Ishikawa (cell line): ENCODE measurements at regions not wholly inside any gene's neighbourhood (a gene's known extent, or its start where the extent isn't known, plus 50 kb on each side); places are given as distances from the start of the nearest gene placed in this dataset.

Experiments used
- CEBPB ChIP-seq: IDR thresholded peaks from 2 replicates; pipeline ENCODE4 v1.6.1; 2012
- CREB1 ChIP-seq: IDR thresholded peaks from 2 replicates; pipeline ENCODE4 v1.6.1; 2012; ENCODE audit warnings: low read depth
- EGR1 ChIP-seq: IDR thresholded peaks from 2 replicates; pipeline ENCODE4 v1.6.1; 2012
- EP300 ChIP-seq: IDR thresholded peaks from 2 replicates; pipeline ENCODE4 v1.6.1; 2012; ENCODE audit warnings: borderline replicate concordance
- FOXM1 ChIP-seq: IDR thresholded peaks from 2 replicates; pipeline ENCODE4 v1.6.1; 2012; ENCODE audit warnings: low read depth, borderline replicate concordance
- NFIC ChIP-seq: IDR thresholded peaks from 2 replicates; pipeline ENCODE4 v1.6.1; 2012
- TAF1 ChIP-seq: IDR thresholded peaks from 2 replicates; pipeline ENCODE4 v1.6.1; 2012; ENCODE audit warnings: low read depth, mild to moderate bottlenecking
- TCF12 ChIP-seq: IDR thresholded peaks from 2 replicates; pipeline ENCODE4 v1.6.1; 2012; ENCODE audit warnings: low read depth
- TEAD4 ChIP-seq: IDR thresholded peaks from 2 replicates; pipeline ENCODE4 v1.6.1; 2012
- YY1 ChIP-seq: IDR thresholded peaks from 2 replicates; pipeline ENCODE4 v1.6.1; 2012; ENCODE audit warnings: low read depth
- ZBTB7A ChIP-seq: IDR thresholded peaks from 2 replicates; pipeline ENCODE4 v1.6.1; 2012; ENCODE audit warnings: low read depth
- TF ChIP-seq, protein P1 (sequence below): IDR thresholded peaks from 2 replicates; pipeline ENCODE4 v1.6.1; 2012; ENCODE audit warnings: low read depth, mild to moderate bottlenecking
- TF ChIP-seq, protein P2 (sequence below): IDR thresholded peaks from 2 replicates; pipeline ENCODE4 v1.6.1; 2012
- TF ChIP-seq, protein P3 (sequence below): IDR thresholded peaks from 2 replicates; pipeline ENCODE4 v1.6.1; 2012

DNA sequence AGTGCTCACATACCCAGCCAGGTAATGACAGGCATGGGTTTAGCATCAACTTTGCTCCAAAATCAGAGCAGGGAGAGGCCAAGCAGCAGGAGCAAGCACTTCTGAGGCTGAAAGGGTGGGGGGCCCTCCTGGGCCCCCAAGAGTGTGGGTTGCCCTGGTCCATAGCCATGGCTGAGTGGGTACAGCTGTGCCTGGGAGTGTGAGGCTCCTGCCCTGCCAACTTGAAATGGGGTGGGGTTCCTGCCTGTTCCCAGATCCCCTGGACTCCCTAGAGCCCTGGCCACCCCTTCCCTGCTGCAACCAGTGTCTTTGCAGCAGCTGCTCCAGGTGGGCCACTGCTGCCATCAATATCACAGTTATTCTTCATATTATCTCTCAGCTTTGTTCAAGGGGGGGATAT lies 1224.2 kb upstream of the GJE1 start:
- TF ChIP-seq CEBPB: no peak
- TF ChIP-seq TCF12: no peak
- no peak for TF ChIP-seq TAF1
- TF ChIP-seq TEAD4: no peak
- TF ChIP-seq, protein P1, sequence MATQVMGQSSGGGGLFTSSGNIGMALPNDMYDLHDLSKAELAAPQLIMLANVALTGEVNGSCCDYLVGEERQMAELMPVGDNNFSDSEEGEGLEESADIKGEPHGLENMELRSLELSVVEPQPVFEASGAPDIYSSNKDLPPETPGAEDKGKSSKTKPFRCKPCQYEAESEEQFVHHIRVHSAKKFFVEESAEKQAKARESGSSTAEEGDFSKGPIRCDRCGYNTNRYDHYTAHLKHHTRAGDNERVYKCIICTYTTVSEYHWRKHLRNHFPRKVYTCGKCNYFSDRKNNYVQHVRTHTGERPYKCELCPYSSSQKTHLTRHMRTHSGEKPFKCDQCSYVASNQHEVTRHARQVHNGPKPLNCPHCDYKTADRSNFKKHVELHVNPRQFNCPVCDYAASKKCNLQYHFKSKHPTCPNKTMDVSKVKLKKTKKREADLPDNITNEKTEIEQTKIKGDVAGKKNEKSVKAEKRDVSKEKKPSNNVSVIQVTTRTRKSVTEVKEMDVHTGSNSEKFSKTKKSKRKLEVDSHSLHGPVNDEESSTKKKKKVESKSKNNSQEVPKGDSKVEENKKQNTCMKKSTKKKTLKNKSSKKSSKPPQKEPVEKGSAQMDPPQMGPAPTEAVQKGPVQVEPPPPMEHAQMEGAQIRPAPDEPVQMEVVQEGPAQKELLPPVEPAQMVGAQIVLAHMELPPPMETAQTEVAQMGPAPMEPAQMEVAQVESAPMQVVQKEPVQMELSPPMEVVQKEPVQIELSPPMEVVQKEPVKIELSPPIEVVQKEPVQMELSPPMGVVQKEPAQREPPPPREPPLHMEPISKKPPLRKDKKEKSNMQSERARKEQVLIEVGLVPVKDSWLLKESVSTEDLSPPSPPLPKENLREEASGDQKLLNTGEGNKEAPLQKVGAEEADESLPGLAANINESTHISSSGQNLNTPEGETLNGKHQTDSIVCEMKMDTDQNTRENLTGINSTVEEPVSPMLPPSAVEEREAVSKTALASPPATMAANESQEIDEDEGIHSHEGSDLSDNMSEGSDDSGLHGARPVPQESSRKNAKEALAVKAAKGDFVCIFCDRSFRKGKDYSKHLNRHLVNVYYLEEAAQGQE: no peak
- TF ChIP-seq EP300: no peak
- no peak for TF ChIP-seq CREB1
- no peak for TF ChIP-seq EGR1
- TF ChIP-seq, protein P2, sequence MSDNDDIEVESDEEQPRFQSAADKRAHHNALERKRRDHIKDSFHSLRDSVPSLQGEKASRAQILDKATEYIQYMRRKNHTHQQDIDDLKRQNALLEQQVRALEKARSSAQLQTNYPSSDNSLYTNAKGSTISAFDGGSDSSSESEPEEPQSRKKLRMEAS: no peak
- TF ChIP-seq FOXM1: no peak
- no peak for TF ChIP-seq YY1
- TF ChIP-seq ZBTB7A: no peak
- TF ChIP-seq, protein P3, sequence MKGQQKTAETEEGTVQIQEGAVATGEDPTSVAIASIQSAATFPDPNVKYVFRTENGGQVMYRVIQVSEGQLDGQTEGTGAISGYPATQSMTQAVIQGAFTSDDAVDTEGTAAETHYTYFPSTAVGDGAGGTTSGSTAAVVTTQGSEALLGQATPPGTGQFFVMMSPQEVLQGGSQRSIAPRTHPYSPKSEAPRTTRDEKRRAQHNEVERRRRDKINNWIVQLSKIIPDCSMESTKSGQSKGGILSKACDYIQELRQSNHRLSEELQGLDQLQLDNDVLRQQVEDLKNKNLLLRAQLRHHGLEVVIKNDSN: no peak
- TF ChIP-seq NFIC: no peak
